ENCODE measurements at regions not wholly inside any gene's neighbourhood (a gene's known extent, or its start where the extent isn't known, plus 50 kb on each side); places are given as distances from the start of the nearest gene placed in this dataset.
A peak's percentile ranks its signal among the peaks of the same experiment; 100 is the strongest.
"Not testable (repeated sequence)": the region's sequence is repeated elsewhere in the genome, so short reads cannot be mapped to it uniquely, and the experiment has no call there.

- Histone ChIP-seq H3K9me3 (no peaks in the 10 kb centered on the region), H3K36me3 (no peaks in the 10 kb centered on the region), H3K4me3 (no peak overlapping the region), H3K27me3 (no peaks in the 10 kb centered on the region), H3K4me1 (peaks cover 0 to 53% (median 28%) of the 10 kb centered on the region in 12 donors), H3K27ac (no peak overlapping the region)
- intact Hi-C loops (cut with DNase I) = no loop called here
- ATAC-seq (no peak), DNase-seq (no peak)
- TF ChIP-seq CTCF (IDR thresholded peaks at IDR 0.05) (no peak), POLR2A (IDR thresholded peaks at IDR 0.05) (no peak)
- WGBS, 4 donors = 21 to 45% (median 37%) methylated on average over 3 of the region's 3 CpGs
Measured at GRCh38 chr1:65026235-65026634, 59.9 kb upstream of the JAK1 start.

- intact Hi-C loops (cut with DNase I) = no loop called here
- Histone ChIP-seq H3K9me3 (no peaks in the 10 kb centered on the region), H3K36me3 (peaks cover 0 to 2% (median 0%) of the 10 kb centered on the region in 9 donors), H3K4me1 (peaks cover 0 to 45% (median 26%) of the 10 kb centered on the region in 12 donors), H3K4me3 (no peak overlapping the region), H3K27me3 (no peaks in the 10 kb centered on the region), H3K27ac (peak overlapping the region in 1 of 12 donors; percentile 1)
- ATAC-seq (peak; percentile 49 to 77 (median 73)), DNase-seq (peak; percentile 37 to 78 (median 61))
- TF ChIP-seq POLR2A (IDR thresholded peaks at IDR 0.05) (no peak), CTCF (IDR thresholded peaks at IDR 0.05) (no peak)
- WGBS, 4 donors = 16 to 37% (median 29%) methylated on average over 5 of the region's 5 CpGs
Measured at GRCh38 chr1:65027666-65028358, 61.5 kb upstream of the JAK1 start.

- H3K27ac ChIP-seq; DNase-seq; intact Hi-C loops (cut with DNase I); ATAC-seq; H3K9me3 ChIP-seq; H3K4me3 ChIP-seq; H3K27me3 ChIP-seq: not testable (repeated sequence)
- peaks cover 0 to 13% (median 0%) of the 10 kb centered on the region in 9 donors for H3K36me3 ChIP-seq
- 97 to 100% (median 98%) methylated on average over 3 of the region's 3 CpGs for WGBS, 4 donors
- H3K4me1 ChIP-seq = peaks cover 0 to 45% (median 27%) of the 10 kb centered on the region in 12 donors
Measured at GRCh38 chr1:65029434-65029833, 63.1 kb upstream of the JAK1 start.

- not testable (repeated sequence) for DNase-seq
Measured at GRCh38 chr1:65034879-65035278, 68.5 kb upstream of the JAK1 start.

GRCh38 chr1:65036570-65037051 is 70.3 kb upstream of the JAK1 start:
- H3K36me3 ChIP-seq = peaks cover 0 to 37% (median 4%) of the 10 kb centered on the region in 9 donors
- peaks cover 0 to 24% (median 12%) of the 10 kb centered on the region in 12 donors for H3K4me1 ChIP-seq
- 95 to 100% (median 99%) methylated on average over 1 of the region's 1 CpG for WGBS, 4 donors
- no peak overlapping the region for H3K4me3 ChIP-seq
- no peak for TF ChIP-seq CTCF (IDR thresholded peaks at IDR 0.05)
- no peaks in the 10 kb centered on the region for H3K9me3 ChIP-seq
- ATAC-seq (no peak), DNase-seq (no peak)
- no peaks in the 10 kb centered on the region for H3K27me3 ChIP-seq
- H3K27ac ChIP-seq = no peak overlapping the region
- intact Hi-C loops (cut with DNase I) = no loop called here

More at GRCh38 chr1:65034879-65035278, 68.5 kb upstream of the JAK1 start:
- intact Hi-C loops (cut with DNase I); H3K27ac ChIP-seq; H3K4me1 ChIP-seq; H3K9me3 ChIP-seq; H3K27me3 ChIP-seq; ATAC-seq; H3K4me3 ChIP-seq: not testable (repeated sequence)
- peaks cover 0 to 37% (median 4%) of the 10 kb centered on the region in 9 donors for H3K36me3 ChIP-seq
- 90 to 95% (median 93%) methylated on average over 5 of the region's 5 CpGs for WGBS, 4 donors

Data from heart left ventricle (tissue), 16 donors.